Natural killer cell (primary cell): ENCODE measurements at regions not wholly inside any gene's neighbourhood (a gene's known extent, or its start where the extent isn't known, plus 50 kb on each side); places are given as distances from the start of the nearest gene placed in this dataset.

Source experiments
- ATAC-seq, 3 donors: fragments of 150-1000 bp in 2 of 3; fragments of 200-7000 bp in 1 of 3; cut with Tn5 transposase; 1 replicate in 1 of 3; 2 replicates in 2 of 3; pipeline ENCODE4 v1.10.0; 2021; ENCODE audit warnings: mild to moderate bottlenecking in 2 of 3, moderate library complexity in 2 of 3
- DNase-seq, 2 donors: peaks; one replicate each; pipeline versions ENCODE4 v3.0.0 to v3.0.0-alpha.2; 2013 to 2021; ENCODE audit warnings: mixed read lengths in 1 of 2
- H3K27ac ChIP-seq: one replicate; pipeline ENCODE4 v1.5.1; 2013; ENCODE audit warnings: mild to moderate bottlenecking, low read length
- H3K27me3 ChIP-seq: one replicate; pipeline ENCODE4 v1.6.1; 2013; ENCODE audit warnings: low read length; ENCODE audit not compliant: control insufficient read depth, insufficient read depth
- H3K36me3 ChIP-seq: one replicate; pipeline ENCODE4 v1.6.1; 2013; ENCODE audit warnings: low read length; ENCODE audit not compliant: control insufficient read depth, insufficient read depth
- H3K4me1 ChIP-seq: one replicate; pipeline ENCODE4 v1.6.1; 2013; ENCODE audit warnings: low read length; ENCODE audit not compliant: control insufficient read depth, insufficient read depth
- H3K4me3 ChIP-seq: one replicate; pipeline ENCODE4 v1.5.1; 2013; ENCODE audit warnings: low read length
- H3K9me3 ChIP-seq: one replicate; pipeline ENCODE4 v1.6.1; 2013; ENCODE audit warnings: low read length; ENCODE audit not compliant: control insufficient read depth, insufficient read depth
- H3K27ac Mint-ChIP-seq, 2 donors: one replicate each; pipeline ENCODE4 v1.8.0; 2022; ENCODE audit warnings: mild to moderate bottlenecking in 2 of 2, mixed read lengths in 2 of 2, moderate library complexity in 1 of 2
- H3K27me3 Mint-ChIP-seq, 2 donors: one replicate each; pipeline ENCODE4 v1.8.0; 2022; ENCODE audit warnings: low read depth in 2 of 2, mixed read lengths in 2 of 2
- H3K36me3 Mint-ChIP-seq: one replicate; pipeline ENCODE4 v1.8.0; 2022; ENCODE audit warnings: mixed read lengths
- H3K4me1 Mint-ChIP-seq, 2 donors: one replicate each; pipeline ENCODE4 v1.8.0; 2022; ENCODE audit warnings: mixed read lengths in 2 of 2
- H3K4me3 Mint-ChIP-seq: one replicate; pipeline ENCODE4 v1.8.0; 2022; ENCODE audit warnings: mild to moderate bottlenecking, moderate library complexity, mixed read lengths
- H3K9me3 Mint-ChIP-seq, 2 donors: one replicate each; pipeline ENCODE4 v1.8.0; 2022; ENCODE audit warnings: mixed read lengths in 2 of 2
- CTCF ChIP-seq: fragments of 200-600 bp; IDR thresholded peaks from one replicate; pipeline ENCODE4 v1.8.0; 2022; ENCODE audit warnings: antibody characterized with exemption
- WGBS: methylation state at CpG from one replicate; pipeline ENCODE4 v1.1.7; 2013; ENCODE audit warnings: missing lambda C conversion rate; ENCODE audit not compliant: insufficient coverage; 5-methylcytosine and 5-hydroxymethylcytosine counted together
- intact Hi-C: fragments of 100-400 bp; cut with micrococcal nuclease; formaldehyde crosslinking; loops from one replicate; pipeline ENCODE4 v1.14.2; 2022

GRCh38 chr1:82330330-82330729 is 529.6 kb downstream of the ADGRL2 start:
- no peaks in the 10 kb centered on the region for H3K27me3 Mint-ChIP-seq
- no peak overlapping the region for H3K27ac Mint-ChIP-seq
- TF ChIP-seq CTCF: no peak
- H3K4me3 Mint-ChIP-seq: no peak overlapping the region
- no peak overlapping the region for H3K27ac ChIP-seq
- no peak overlapping the region for H3K4me3 ChIP-seq
- H3K9me3 Mint-ChIP-seq: peaks cover 4 to 17% of the 10 kb centered on the region in 2 donors
- H3K36me3 ChIP-seq: no peaks in the 10 kb centered on the region
- ATAC-seq: peak in 1 of 3 donors; percentile 41
- H3K36me3 Mint-ChIP-seq: no peaks in the 10 kb centered on the region
- no peaks in the 10 kb centered on the region for H3K27me3 ChIP-seq
- H3K9me3 ChIP-seq: peaks cover 8% of the 10 kb centered on the region
- DNase-seq: no peak
- 83% methylated on average over 3 of the region's 3 CpGs for WGBS
- H3K4me1 ChIP-seq: no peaks in the 10 kb centered on the region
- no peaks in the 10 kb centered on the region for H3K4me1 Mint-ChIP-seq
- intact Hi-C loops: no loop called here

GRCh38 chr1:82329226-82329625 is 528.5 kb downstream of the ADGRL2 start:
- no peak for ATAC-seq
- no peak overlapping the region for H3K27ac Mint-ChIP-seq
- H3K4me3 Mint-ChIP-seq: no peak overlapping the region
- Histone ChIP-seq H3K27me3 (no peaks in the 10 kb centered on the region), H3K4me3 (no peak overlapping the region), H3K4me1 (no peaks in the 10 kb centered on the region), H3K36me3 (no peaks in the 10 kb centered on the region), H3K9me3 (peaks cover 8% of the 10 kb centered on the region), H3K27ac (no peak overlapping the region)
- H3K4me1 Mint-ChIP-seq: no peaks in the 10 kb centered on the region
- H3K9me3 Mint-ChIP-seq: peaks cover 6 to 14% of the 10 kb centered on the region in 2 donors
- no peak for DNase-seq
- H3K36me3 Mint-ChIP-seq: no peaks in the 10 kb centered on the region
- no peak for TF ChIP-seq CTCF
- intact Hi-C loops: no loop called here
- no peaks in the 10 kb centered on the region for H3K27me3 Mint-ChIP-seq
- WGBS: 93% methylated on average over 6 of the region's 6 CpGs

DNA sequence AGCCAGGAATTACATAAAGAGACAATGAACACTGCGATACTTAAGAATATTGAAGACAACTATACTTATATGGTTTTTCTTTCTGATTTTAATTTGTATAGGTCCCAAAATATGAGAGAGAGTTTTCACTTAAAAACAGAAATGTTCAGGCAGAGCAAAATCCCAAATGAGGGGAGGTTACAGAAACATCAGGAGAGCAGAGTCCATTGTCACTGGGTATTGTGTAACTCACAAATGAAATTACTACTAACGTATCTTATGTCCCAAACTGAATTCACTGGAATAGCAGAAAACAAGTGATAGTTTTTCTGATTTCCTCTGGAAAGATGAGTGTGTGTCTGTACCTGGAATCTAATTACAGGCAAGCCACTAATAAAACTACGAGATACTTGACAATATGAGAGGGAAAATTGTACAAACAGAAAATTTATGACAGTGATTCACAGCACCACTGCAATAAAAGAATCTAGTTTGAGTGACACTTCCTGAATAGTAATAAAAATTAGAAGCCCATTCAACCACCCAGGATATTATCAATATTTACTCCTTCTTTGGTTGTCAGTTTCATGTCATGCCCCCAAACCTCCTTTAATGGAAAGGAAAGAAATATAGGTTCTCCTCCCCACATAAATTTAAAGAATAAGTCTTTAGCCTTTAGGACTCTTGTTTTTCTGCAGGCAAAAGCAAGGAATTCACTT is 522.6 kb downstream of the ADGRL2 start:
- H3K9me3 ChIP-seq: no peaks in the 10 kb centered on the region
- 100% methylated on average over 1 of the region's 3 CpGs for WGBS
- H3K36me3 Mint-ChIP-seq: no peaks in the 10 kb centered on the region

More for the DNA sequence above, 522.6 kb downstream of the ADGRL2 start:
- Mint-ChIP-seq H3K9me3 (peaks cover 5 to 9% of the 10 kb centered on the region in 2 donors), H3K4me3 (no peak overlapping the region), H3K4me1 (no peaks in the 10 kb centered on the region), H3K27ac (no peak overlapping the region), H3K27me3 (no peaks in the 10 kb centered on the region)
- ATAC-seq: no peak
- Histone ChIP-seq H3K36me3 (no peaks in the 10 kb centered on the region), H3K4me3 (no peak overlapping the region), H3K27ac (no peak overlapping the region), H3K27me3 (no peaks in the 10 kb centered on the region), H3K4me1 (no peaks in the 10 kb centered on the region)
- no peak for DNase-seq
- no peak for TF ChIP-seq CTCF
- intact Hi-C loops: no loop called here
